Calu3 (cell line): ENCODE measurements at regions not wholly inside any gene's neighbourhood (a gene's known extent, or its start where the extent isn't known, plus 50 kb on each side); places are given as distances from the start of the nearest gene placed in this dataset.

Source experiments
- BruUV-seq: library from RNA; stranded (reverse); fragments of 400-500 nt; replicated peaks from 2 replicates; lab custom pipeline; 2021; lab: Mats Ljungman, UMichigan
- CTCF ChIA-PET: fragments of 300-600 bp; sonication (Branson Sonifier 250); formaldehyde crosslinking; loops from one replicate; lab custom pipeline; 2022; ENCODE audit warnings: antibody characterized with exemption; lab: Charles Lee
- DNase-seq: peaks from one replicate; pipeline ENCODE4 v3.0.0; 2022
- H3K27ac Mint-ChIP-seq: one replicate; pipeline ENCODE4 v1.8.0; 2022; ENCODE audit warnings: mixed read lengths; ENCODE audit not compliant: unreplicated experiment
- H3K27me3 Mint-ChIP-seq: one replicate; pipeline ENCODE4 v1.8.0; 2022; ENCODE audit warnings: mixed read lengths; ENCODE audit not compliant: unreplicated experiment
- H3K36me3 Mint-ChIP-seq: one replicate; pipeline ENCODE4 v1.8.0; 2022; ENCODE audit warnings: mild to moderate bottlenecking, moderate library complexity, mixed read lengths; ENCODE audit not compliant: insufficient read depth, unreplicated experiment
- H3K4me1 Mint-ChIP-seq: one replicate; pipeline ENCODE4 v1.8.0; 2022; ENCODE audit warnings: mild to moderate bottlenecking, low read depth, mixed read lengths; ENCODE audit not compliant: unreplicated experiment
- H3K4me3 Mint-ChIP-seq: one replicate; pipeline ENCODE4 v1.8.0; 2022; ENCODE audit warnings: mild to moderate bottlenecking, low read depth, moderate library complexity, mixed read lengths; ENCODE audit not compliant: unreplicated experiment
- H3K9me3 Mint-ChIP-seq: one replicate; pipeline ENCODE4 v1.8.0; 2022; ENCODE audit warnings: low read depth, mixed read lengths; ENCODE audit not compliant: unreplicated experiment
- intact Hi-C: fragments of 100-400 bp; cut with micrococcal nuclease; formaldehyde crosslinking; loops from one replicate; pipeline ENCODE4 v1.10.0; 2022; ENCODE audit not compliant: unreplicated experiment
- TF ChIP-seq, protein P1 (sequence below): fragments of 200-600 bp; IDR thresholded peaks from one replicate; pipeline ENCODE4 v1.8.0; 2022; ENCODE audit warnings: antibody characterized with exemption; ENCODE audit not compliant: unreplicated experiment

DNA sequence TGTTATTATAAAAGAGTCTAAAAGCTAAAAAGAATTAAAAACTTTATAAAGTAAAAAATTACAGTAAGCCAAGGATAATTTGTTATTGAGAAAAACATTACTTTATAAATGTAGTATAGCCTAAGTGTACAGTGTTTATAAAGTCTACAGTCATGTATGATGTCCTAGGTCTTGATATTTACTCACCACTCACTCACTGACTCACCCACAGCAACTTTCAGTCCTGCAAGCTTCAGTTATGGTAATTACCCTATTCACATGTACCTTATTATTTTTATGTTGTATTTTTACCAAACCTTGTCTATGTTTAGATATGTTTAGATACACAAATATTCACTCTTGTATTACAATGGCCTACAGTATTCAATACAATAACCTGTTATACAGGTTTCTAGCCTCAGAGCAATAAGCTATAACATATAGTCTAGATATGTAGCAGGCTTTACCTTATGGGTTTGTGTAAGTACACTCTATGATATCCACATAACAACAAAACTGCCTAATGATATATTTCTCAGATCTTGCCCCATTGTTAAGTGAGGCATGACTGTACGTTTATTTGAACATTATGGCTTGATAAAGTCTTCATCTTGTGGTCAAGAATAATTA lies 113.7 kb upstream of the KITLG start:
- TF ChIP-seq, protein P1, sequence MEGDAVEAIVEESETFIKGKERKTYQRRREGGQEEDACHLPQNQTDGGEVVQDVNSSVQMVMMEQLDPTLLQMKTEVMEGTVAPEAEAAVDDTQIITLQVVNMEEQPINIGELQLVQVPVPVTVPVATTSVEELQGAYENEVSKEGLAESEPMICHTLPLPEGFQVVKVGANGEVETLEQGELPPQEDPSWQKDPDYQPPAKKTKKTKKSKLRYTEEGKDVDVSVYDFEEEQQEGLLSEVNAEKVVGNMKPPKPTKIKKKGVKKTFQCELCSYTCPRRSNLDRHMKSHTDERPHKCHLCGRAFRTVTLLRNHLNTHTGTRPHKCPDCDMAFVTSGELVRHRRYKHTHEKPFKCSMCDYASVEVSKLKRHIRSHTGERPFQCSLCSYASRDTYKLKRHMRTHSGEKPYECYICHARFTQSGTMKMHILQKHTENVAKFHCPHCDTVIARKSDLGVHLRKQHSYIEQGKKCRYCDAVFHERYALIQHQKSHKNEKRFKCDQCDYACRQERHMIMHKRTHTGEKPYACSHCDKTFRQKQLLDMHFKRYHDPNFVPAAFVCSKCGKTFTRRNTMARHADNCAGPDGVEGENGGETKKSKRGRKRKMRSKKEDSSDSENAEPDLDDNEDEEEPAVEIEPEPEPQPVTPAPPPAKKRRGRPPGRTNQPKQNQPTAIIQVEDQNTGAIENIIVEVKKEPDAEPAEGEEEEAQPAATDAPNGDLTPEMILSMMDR: no peak
- Mint-ChIP-seq H3K27ac (no peak overlapping the region), H3K27me3 (no peaks in the 10 kb centered on the region), H3K9me3 (peaks cover 9% of the 10 kb centered on the region), H3K36me3 (no peaks in the 10 kb centered on the region), H3K4me1 (no peaks in the 10 kb centered on the region), H3K4me3 (no peak overlapping the region)
- CTCF ChIA-PET: no interaction called here
- no peak for DNase-seq
- BruUV-seq: no TSS peak
- intact Hi-C loops: no loop called here

DNA sequence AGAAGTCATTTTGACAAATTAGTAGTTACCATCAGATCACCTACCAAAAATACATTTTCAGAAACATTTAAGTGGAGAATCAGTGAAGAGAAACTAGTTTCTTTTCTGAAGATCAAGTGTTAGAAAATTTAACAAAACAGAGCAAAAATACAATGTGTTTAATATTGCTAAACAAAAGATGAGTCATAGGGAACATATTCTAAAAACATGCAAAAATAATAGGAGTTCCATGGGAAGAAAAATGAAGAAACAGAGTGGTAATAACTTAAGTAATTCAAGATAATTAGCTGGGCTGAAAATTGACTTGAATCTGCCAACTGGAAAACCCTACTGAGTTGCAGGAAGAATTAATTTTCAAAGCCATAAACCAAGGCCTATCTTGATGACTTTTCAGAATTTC lies 111.5 kb upstream of the KITLG start:
- CTCF ChIA-PET: no interaction called here
- no peaks in the 10 kb centered on the region for H3K27me3 Mint-ChIP-seq
- BruUV-seq: no TSS peak
- H3K9me3 Mint-ChIP-seq: peaks cover 9% of the 10 kb centered on the region
- TF ChIP-seq, protein P1: no peak
- no peak overlapping the region for H3K4me3 Mint-ChIP-seq
- intact Hi-C loops: no loop called here
- H3K27ac Mint-ChIP-seq: no peak overlapping the region
- no peaks in the 10 kb centered on the region for H3K4me1 Mint-ChIP-seq
- no peaks in the 10 kb centered on the region for H3K36me3 Mint-ChIP-seq
- no peak for DNase-seq

DNA sequence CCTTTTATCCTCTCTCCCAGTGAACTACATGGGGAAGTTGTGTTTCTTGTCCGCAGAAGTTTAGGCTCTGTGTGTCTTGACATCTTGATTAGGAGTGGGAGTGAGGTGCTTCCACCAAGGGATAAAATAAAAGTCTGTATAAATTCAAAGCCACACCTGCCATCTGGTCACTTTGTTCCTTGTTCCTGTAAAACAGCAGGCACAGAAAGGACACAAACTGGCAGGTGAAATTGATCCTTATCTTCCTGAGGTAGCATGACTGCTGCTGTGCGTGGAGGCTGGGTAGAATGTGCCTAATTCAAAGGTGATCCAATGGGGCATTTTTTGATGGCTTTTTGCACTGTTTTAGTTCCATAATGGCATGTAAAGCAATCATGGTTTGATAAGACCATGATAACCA lies 104.3 kb upstream of the KITLG start:
- peaks cover 12% of the 10 kb centered on the region for H3K4me1 Mint-ChIP-seq
- H3K27me3 Mint-ChIP-seq: no peaks in the 10 kb centered on the region
- BruUV-seq: no TSS peak
- H3K36me3 Mint-ChIP-seq: no peaks in the 10 kb centered on the region
- H3K27ac Mint-ChIP-seq: no peak overlapping the region
- intact Hi-C loops: no loop called here
- DNase-seq: no peak
- H3K4me3 Mint-ChIP-seq: no peak overlapping the region
- CTCF ChIA-PET: no interaction called here
- peaks cover 2% of the 10 kb centered on the region for H3K9me3 Mint-ChIP-seq
- TF ChIP-seq, protein P1: no peak

DNA sequence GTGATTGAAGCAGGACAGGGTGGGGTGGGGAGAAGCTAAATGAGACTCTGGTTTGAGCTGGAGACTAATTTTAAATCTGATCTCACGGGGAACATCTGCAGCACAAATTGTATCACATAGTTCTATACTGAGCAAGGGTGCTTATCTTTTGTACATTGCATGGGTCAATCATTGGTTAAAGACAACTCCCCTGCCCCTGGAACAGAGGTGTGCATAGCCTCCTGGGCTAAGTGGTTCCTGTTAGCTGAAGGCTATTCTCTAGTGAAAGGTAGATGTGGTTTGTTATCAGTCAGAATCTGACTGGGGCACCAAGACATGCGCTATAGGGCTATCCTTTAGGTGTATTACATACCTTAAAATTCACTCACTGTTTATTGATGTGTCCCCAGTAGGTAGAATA lies 103.9 kb upstream of the KITLG start:
- BruUV-seq: no TSS peak
- CTCF ChIA-PET: no interaction called here
- intact Hi-C loops: no loop called here
- H3K9me3 Mint-ChIP-seq: peaks cover 2% of the 10 kb centered on the region
- DNase-seq: no peak
- no peaks in the 10 kb centered on the region for H3K36me3 Mint-ChIP-seq
- H3K27me3 Mint-ChIP-seq: no peaks in the 10 kb centered on the region
- H3K4me3 Mint-ChIP-seq: no peak overlapping the region
- TF ChIP-seq, protein P1: no peak
- no peak overlapping the region for H3K27ac Mint-ChIP-seq
- H3K4me1 Mint-ChIP-seq: peaks cover 12% of the 10 kb centered on the region
